H54 (cell line): ENCODE measurements at regions not wholly inside any gene's neighbourhood (a gene's known extent, or its start where the extent isn't known, plus 50 kb on each side); places are given as distances from the start of the nearest gene placed in this dataset.

Source experiments
- DNase-seq: peaks from one replicate; pipeline ENCODE4 v3.0.0; 2011; ENCODE audit warnings: low spot score, mixed read lengths; ENCODE audit not compliant: insufficient read length
- FAIRE-seq: peaks from 3 replicates; lab custom pipeline; 2011; peaks lifted over from hg19 to GRCh38; lab: Jason Lieb, UNC
- POLR2A ChIP-seq: IDR thresholded peaks from 2 replicates; pipeline ENCODE4 v1.6.1; 2011; ENCODE audit warnings: low read depth, mild to moderate bottlenecking, low read length

GRCh38 chr20:11347738-11348137 lies 570.0 kb upstream of the BTBD3 start:
- TF ChIP-seq POLR2A = no peak
- DNase-seq (no peak), FAIRE-seq (no peak)

DNA sequence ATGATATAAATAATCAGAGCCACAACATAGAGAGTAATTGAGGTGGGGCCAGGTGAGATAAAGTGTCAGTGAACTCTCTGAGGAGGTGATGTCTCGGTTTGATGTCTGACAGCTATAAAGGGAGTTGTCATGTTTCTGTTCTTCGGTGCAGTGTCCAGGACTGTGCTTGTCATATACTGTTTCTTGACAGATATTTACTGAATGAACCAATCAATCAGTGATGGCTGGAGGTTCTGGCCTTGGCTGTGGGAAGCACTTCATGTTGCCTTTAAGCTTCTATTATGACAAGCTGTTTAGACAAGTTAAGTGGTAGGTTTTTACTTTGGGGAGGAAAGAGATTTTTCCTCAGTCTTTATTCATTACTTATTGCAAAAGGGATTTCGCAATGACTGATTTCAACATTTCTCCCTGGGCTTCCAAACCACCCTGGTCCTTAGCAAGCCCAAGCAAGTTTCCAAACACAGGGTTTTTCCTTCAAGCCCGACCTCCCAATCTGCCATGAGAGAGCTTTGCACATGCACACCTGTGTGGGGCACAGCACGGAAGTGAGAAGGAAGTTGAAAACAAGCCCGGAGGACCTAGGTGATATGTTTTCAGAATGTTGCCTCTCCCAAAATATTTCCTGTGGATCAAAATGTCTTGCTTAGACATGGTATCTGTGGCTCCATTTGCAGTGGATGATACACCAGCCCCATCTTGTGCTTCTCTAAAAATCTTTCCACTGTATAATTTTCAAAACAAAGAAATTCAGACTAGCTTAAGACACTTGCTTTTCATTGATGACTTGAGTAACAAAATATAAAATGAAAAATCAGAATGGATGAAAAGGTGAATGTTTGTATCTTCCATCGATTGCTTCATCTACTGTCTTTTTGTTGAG lies 567.3 kb upstream of the BTBD3 start:
- TF ChIP-seq POLR2A = no peak
- DNase-seq (no peak), FAIRE-seq (no peak)

- no peak for DNase-seq
- TF ChIP-seq POLR2A = no peak
- no peak for FAIRE-seq
Measured at GRCh38 chr20:11352041-11352440, 565.7 kb upstream of the BTBD3 start.

GRCh38 chr20:11354846-11355245 lies 562.8 kb upstream of the BTBD3 start:
- FAIRE-seq (no peak), DNase-seq (no peak)
- no peak for TF ChIP-seq POLR2A

- TF ChIP-seq POLR2A = no peak
- no peak for DNase-seq
- no peak for FAIRE-seq
Measured at GRCh38 chr20:11355345-11355744, 562.3 kb upstream of the BTBD3 start.

- DNase-seq (no peak), FAIRE-seq (no peak)
- TF ChIP-seq POLR2A = no peak
Measured at GRCh38 chr20:11356061-11356460, 561.6 kb upstream of the BTBD3 start.

- DNase-seq (no peak), FAIRE-seq (no peak)
- no peak for TF ChIP-seq POLR2A
Measured at GRCh38 chr20:11362450-11362849, 555.2 kb upstream of the BTBD3 start.

DNA sequence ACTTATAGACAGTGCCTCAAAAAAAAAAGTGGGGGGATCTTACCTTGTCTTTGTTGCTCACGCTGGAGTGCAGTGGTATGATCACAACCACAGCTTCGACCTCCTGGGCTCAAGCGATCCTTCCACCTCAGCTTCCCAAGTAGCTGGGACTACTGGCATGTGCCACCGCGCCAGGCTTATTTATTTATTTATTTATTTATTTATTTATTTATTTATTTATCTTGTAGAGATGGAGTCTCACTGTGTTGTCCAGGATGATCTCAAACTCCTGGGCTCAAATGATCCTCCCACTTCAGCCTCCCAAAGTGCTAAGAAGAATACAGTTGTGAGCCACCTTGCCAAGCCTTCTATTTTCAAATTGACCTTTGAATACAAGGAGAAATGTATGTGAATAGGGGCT lies 553.0 kb upstream of the BTBD3 start:
- no peak for TF ChIP-seq POLR2A
- no peak for FAIRE-seq
- no peak for DNase-seq

DNA sequence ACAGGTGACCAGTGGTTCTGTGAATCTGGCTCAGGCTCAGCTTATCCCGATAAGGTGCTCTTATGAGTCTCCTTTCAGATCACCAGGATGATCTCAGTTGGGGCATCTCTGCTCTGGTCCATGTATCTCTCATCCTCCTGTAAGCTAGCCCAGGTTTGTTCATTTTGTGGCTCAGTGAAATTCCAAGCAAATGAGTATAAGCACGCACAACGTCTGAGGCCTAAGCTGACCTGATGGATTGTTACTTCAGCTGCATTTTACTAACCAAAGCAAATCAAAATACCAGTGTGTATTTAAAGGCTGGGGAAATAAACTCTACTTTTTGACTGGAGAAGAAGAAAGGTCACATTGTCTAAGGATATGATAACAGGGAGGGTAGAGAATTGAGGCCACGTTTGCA lies 551.0 kb upstream of the BTBD3 start:
- no peak for FAIRE-seq
- no peak for TF ChIP-seq POLR2A
- no peak for DNase-seq

- no peak for DNase-seq
- FAIRE-seq = no peak
- no peak for TF ChIP-seq POLR2A
Measured at GRCh38 chr20:11368499-11368898, 549.2 kb upstream of the BTBD3 start.

DNA sequence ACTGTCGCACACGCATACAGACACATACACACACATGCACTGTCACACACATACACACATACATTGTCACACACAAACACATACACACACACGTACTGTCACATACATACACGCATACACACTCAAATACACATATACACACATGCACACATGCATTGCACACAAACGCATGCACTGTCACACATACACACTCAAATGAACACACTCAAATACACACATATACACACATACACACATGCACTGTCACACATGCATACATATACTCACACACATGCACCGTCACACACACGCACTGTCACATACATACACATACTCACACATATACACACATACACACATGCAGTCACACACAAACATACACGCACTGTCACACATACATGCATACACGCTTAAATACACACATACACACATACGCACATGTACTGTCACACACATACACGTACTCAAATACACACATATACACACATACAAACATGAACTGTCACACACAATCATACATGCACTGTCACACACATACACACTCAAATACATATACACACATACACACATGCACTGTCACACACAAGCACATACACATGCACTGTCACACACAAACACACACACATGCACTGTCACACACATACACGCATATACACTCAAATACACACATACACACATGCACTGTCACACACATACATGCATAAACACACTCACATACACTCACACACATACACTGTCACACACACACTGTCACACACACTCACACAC lies 548.6 kb upstream of the BTBD3 start:
- no peak for TF ChIP-seq POLR2A
- no peak for FAIRE-seq
- DNase-seq = no peak

DNA sequence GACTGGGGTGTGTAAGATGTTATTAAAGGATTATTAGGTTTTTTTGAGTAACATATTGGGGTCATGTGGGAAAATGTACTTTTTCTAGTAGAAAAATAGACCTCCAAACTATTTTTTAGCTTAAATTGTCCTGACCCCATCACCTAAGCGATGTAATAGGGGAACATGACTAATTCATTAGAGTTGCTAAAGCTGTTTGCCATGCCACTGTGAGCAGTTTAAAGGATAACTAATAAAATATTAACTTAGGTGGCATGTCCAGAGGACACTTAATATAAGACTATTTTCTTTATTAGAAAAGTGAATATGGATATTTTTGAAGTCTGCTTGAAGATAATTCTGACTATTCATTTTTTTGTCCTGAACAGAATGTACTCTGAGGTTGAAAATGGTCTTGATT lies 545.9 kb upstream of the BTBD3 start:
- DNase-seq (no peak), FAIRE-seq (no peak)
- no peak for TF ChIP-seq POLR2A

DNA sequence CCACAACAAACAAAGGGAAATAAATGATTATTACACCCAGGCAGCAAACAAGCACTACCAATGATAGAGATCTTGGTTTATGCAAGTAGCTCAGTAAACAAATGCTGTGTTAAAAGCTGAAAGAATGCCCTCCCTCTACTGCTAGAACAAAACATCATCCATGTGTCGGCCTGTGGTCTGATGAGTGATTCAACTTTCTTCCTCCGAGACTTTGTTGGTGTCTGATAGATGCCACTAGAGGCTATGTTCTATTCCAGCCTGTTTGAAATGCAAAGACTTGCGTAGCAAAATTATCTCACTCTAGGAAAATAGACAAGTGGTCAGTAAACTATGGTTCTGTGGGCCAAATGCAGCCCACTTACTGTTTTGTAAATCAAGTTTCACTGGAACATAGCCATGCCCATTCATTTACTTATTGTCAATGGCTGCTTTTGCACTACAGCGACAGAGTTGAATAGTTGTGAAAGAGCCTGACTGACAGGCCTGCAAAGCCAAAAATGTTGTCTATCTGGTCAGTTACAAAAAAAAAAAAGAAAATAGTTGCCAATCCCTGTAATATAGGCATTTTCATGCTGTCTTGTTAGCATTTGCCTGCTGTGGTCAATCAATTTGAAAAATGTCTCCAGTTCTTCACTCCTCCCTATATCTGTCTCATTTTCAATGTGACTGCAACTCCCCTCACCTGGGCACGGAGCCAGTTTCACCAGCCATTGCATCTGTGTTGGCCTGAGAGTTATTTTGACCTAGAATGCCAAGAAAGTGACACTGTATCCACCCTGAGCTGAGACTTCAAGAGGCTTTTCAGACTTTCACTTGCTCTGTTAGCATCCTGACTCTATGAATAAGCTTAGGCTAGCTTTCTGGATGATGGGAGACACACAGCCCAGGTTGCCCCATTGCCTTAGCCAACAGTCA lies 544.6 kb upstream of the BTBD3 start:
- no peak for FAIRE-seq
- TF ChIP-seq POLR2A = no peak
- no peak for DNase-seq

DNA sequence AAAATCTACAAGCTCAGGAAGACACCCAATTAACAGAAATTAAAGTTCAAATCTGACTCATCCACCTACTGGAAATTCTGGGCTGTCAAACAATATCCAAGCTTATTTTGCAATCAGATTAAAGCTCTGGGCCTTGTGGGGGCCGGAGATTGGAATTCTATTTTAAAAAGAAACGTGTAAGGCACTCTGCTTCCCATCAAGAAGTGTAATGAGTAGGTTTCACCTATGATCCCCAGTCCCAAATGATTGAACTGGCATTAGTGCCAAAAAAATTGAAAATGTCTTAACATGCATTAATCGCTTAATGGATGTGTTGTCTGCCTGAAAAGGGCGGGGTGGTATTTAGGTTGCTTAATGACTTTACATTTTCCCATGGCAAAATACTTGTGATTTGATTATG lies 542.4 kb upstream of the BTBD3 start:
- no peak for TF ChIP-seq POLR2A
- DNase-seq (no peak), FAIRE-seq (no peak)
